SK-N-MC (cell line): ENCODE measurements at regions not wholly inside any gene's neighbourhood (a gene's known extent, or its start where the extent isn't known, plus 50 kb on each side); places are given as distances from the start of the nearest gene placed in this dataset.

Experiments used
- EZH2 ChIP-seq: fragments of 200-600 bp; sonication (generic); IDR thresholded peaks from one replicate; pipeline ENCODE4 v1.6.1; 2017; ENCODE audit warnings: antibody characterized with exemption
- FOXP2 ChIP-seq: optimal IDR thresholded peaks from 2 replicates; pipeline ENCODE3; 2011; ENCODE audit warnings: mild to moderate bottlenecking, moderate library complexity; ENCODE audit not compliant: insufficient read depth; ENCODE audit errors: extremely low read length, control extremely low read depth
- POLR2AphosphoS5 ChIP-seq: IDR thresholded peaks from 2 replicates; pipeline ENCODE4 v1.6.1; 2012; ENCODE audit warnings: mild to moderate bottlenecking, low read depth, low read length, borderline replicate concordance

DNA sequence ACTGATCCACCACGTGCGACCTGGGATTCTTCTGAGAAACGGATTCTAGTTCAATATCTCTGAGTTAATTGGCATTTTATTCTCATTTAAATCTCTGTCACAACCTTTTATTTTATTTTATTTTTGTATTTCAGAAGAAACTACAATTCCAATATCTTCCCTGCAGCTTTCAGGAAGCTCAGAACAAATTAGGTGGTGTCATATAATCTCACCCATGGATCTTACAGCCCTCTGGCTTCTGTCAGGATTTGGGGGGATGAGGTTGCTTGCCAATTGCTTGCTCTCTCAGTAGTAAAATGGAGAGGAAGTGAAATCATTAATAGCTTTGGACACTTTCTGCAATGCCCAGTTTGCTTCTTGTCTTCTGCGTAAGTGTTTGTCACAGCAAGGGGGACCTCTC, 205.4 kb downstream of the TLE3 start:
- TF ChIP-seq POLR2AphosphoS5 (no peak), EZH2 (no peak), FOXP2 (no peak)
